OCI-LY7 (cell line): ENCODE measurements at regions not wholly inside any gene's neighbourhood (a gene's known extent, or its start where the extent isn't known, plus 50 kb on each side); places are given as distances from the start of the nearest gene placed in this dataset.

ENCODE experiments used
- EZH2phosphoT487 ChIP-seq: fragments of 200-600 bp; sonication (generic); IDR thresholded peaks from 2 replicates; pipeline ENCODE4 v1.6.1; 2018; ENCODE audit warnings: low read depth, borderline replicate concordance, mild to moderate bottlenecking, mixed run types, antibody characterized with exemption, low read length, moderate library complexity, mixed read lengths
- TF ChIP-seq, protein P1 (sequence below): fragments of 200-600 bp; sonication (generic); conservative IDR thresholded peaks from 2 replicates; pipeline ENCODE4 v1.5.1; 2014; ENCODE audit warnings: mild to moderate bottlenecking, antibody characterized with exemption, low read length, moderate library complexity, mixed read lengths

GRCh38 chr5:20605732-20606525, 617.9 kb upstream of the CDH18 start:
- TF ChIP-seq EZH2phosphoT487 = no peak
- TF ChIP-seq, protein P1, sequence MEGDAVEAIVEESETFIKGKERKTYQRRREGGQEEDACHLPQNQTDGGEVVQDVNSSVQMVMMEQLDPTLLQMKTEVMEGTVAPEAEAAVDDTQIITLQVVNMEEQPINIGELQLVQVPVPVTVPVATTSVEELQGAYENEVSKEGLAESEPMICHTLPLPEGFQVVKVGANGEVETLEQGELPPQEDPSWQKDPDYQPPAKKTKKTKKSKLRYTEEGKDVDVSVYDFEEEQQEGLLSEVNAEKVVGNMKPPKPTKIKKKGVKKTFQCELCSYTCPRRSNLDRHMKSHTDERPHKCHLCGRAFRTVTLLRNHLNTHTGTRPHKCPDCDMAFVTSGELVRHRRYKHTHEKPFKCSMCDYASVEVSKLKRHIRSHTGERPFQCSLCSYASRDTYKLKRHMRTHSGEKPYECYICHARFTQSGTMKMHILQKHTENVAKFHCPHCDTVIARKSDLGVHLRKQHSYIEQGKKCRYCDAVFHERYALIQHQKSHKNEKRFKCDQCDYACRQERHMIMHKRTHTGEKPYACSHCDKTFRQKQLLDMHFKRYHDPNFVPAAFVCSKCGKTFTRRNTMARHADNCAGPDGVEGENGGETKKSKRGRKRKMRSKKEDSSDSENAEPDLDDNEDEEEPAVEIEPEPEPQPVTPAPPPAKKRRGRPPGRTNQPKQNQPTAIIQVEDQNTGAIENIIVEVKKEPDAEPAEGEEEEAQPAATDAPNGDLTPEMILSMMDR = no peak
